Activated effector memory CD4-positive, alpha-beta T cell treated with anti-CD3 and anti-CD28 coated beads, Interleukin-2, amount 50 U/mL, for 16 hours (primary cell): ENCODE measurements at regions not wholly inside any gene's neighbourhood (a gene's known extent, or its start where the extent isn't known, plus 50 kb on each side); places are given as distances from the start of the nearest gene placed in this dataset.

Experiments used
- DNase-seq: peaks from one replicate; pipeline ENCODE4 v3.0.0-alpha.2; 2020

DNA sequence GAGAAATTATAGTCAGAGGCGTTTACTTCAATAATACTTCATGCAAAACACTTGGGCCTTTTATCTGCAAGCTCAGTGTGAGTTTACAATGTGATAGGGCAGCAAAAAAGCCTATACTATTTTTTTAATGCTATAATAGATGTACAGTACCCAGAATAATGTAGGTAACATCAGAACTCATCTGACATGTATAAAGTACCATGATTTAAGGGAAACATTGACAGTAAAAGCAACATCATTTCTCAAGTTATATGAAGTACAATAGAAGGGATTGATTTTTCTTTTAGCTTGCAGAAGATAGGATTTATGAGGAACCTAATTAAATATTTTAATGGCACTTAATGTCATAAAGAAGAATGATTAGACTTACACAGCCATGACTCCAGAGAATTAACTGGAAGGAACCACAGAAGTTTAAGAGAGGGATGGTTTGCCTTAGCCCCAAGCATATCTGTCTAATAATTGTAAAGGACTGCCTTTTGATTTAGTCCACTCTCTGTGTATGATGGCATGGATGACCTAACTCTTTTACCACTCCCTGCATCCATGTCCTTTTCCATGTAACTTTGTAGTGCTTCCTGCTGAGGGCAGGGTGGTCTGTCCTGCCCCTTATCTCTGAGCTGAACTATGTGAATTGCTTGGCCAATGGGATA, 55.9 kb upstream of the MIS18BP1 start:
- DNase-seq, result no peak
